ENCODE measurements at regions not wholly inside any gene's neighbourhood (a gene's known extent, or its start where the extent isn't known, plus 50 kb on each side); places are given as distances from the start of the nearest gene placed in this dataset.
"Not testable (repeated sequence)": the region's sequence is repeated elsewhere in the genome, so short reads cannot be mapped to it uniquely, and the experiment has no call there.

DNA sequence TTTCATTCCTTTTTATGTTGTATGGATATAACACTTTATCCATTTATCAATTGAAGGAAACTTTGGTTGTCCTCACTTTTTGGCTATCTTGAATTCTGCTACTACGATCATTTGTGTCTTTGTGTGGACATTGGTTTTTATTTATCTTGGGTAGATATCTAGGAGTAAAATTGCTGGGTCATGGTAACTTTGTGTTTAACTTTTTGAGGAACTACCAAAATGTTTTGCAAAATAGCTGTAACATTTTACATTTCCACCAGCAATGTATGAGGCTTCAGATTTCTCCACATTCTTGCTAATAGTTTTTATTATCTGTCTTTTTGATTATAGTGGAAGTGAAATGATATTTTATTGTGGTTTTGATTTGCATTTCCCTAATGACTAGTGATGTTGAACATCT is 55.6 kb downstream of the TLNRD1 start:
- DNase-seq (ENCODE audit: low read depth, low spot score): no peak
- ChIA-PET CTCF (interaction anchor here (1.1 kb wide), 1 partner anchor 17 kb away, joined by 3 read pairs; no protein-coding TSS in a partner anchor), POLR2A (no interaction called here)
- H3K4me3 ChIP-seq (ENCODE audit: low read depth, low read length): no peak overlapping the region
- TF ChIP-seq, protein P1, sequence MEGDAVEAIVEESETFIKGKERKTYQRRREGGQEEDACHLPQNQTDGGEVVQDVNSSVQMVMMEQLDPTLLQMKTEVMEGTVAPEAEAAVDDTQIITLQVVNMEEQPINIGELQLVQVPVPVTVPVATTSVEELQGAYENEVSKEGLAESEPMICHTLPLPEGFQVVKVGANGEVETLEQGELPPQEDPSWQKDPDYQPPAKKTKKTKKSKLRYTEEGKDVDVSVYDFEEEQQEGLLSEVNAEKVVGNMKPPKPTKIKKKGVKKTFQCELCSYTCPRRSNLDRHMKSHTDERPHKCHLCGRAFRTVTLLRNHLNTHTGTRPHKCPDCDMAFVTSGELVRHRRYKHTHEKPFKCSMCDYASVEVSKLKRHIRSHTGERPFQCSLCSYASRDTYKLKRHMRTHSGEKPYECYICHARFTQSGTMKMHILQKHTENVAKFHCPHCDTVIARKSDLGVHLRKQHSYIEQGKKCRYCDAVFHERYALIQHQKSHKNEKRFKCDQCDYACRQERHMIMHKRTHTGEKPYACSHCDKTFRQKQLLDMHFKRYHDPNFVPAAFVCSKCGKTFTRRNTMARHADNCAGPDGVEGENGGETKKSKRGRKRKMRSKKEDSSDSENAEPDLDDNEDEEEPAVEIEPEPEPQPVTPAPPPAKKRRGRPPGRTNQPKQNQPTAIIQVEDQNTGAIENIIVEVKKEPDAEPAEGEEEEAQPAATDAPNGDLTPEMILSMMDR (IDR thresholded peaks at IDR 0.05; ENCODE audit: insufficient read depth, low read length, missing control alignments): no peak

DNA sequence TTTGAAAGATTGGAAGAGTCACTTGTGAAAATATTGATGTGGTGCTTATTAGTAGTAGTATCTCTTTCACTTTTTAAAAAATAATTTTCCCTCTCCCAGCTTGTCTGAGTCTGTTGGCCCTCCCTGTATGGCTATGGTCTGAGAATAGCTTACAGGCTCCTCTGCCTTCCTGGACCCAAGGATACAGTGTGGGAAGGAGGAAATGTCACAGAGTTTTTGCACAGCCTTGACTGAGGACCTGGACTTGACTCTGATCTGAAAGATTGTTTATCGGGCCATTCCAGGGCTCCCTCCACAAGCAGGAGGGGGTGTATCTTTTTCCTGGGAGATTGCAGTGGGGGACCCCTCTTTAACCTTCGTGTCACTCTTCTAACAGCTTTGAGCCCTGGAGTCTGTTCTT is 59.7 kb downstream of the TLNRD1 start:
- TF ChIP-seq, protein P1 (IDR thresholded peaks at IDR 0.05; ENCODE audit: insufficient read depth, low read length, missing control alignments): no peak

DNA sequence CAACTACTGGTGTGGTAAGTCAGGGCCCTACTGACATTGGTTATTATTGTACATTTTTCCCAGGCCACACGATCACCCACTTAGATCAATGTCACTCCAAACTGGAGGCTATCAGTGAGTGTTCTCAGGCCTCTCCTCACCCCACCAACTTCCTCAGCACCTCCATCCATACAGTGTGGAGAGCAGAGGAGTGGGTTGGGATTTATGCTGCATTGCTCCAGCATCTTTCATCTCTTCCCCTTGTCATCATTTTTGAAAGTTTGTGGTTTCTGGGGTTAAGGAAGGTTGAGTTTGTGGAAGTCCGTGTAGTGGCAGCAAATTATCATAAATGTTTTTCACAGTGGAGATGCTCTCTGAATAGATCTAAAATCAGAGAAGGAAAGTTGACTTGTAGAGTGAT is 60.2 kb downstream of the TLNRD1 start:
- no peak for DNase-seq (ENCODE audit: low read depth, low spot score)
- CTCF ChIA-PET: no interaction called here

More for the DNA sequence above, 59.7 kb downstream of the TLNRD1 start:
- DNase-seq (ENCODE audit: low read depth, low spot score): no peak
- ChIA-PET CTCF (interaction anchor here (1.2 kb wide), 1 partner anchor 205 kb away, joined by 4 read pairs; no protein-coding TSS in a partner anchor), POLR2A (no interaction called here)
- H3K4me3 ChIP-seq (ENCODE audit: low read depth, low read length): no peak overlapping the region

DNA sequence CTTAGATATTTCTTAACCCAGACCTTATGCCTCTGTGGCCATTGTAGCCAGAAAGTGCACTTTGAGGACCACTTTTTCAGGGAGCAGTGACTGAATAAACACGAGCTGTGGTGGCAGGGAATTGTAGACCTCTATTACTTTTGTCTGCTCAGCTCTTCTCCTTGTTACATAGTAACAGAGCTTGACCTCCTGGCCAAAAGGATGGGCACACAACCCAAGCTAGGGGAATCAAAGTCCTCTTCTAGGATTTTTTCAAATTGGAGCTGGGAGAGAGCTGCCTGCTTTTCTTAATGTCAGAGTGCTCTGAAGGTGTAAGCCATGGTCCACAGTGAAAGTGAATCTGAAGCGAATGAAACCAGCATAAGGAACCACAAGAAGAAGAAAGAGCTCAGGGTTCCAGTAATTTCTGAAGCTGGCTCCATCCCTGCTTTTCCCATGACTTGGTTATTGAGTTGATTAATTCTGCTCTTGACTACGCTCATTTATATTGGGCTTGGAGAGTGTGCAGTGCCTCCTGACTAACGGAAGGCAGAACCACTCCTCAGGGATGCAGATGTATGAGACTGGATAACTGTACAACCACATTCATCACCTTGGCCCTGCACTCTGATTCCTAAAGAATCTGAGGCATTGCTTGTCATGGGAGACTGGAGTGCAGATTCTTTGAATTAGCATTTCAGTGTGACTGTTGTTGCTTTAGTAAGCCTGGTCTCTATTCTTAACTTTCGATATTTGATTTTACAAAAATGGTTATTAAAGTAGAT is 60.9 kb downstream of the TLNRD1 start:
- TF ChIP-seq, protein P1 (IDR thresholded peaks at IDR 0.05; ENCODE audit: insufficient read depth, low read length, missing control alignments): no peak
- DNase-seq (ENCODE audit: low read depth, low spot score): no peak
- no peak overlapping the region for H3K4me3 ChIP-seq (ENCODE audit: low read depth, low read length)
- CTCF ChIA-PET: no interaction called here
- POLR2A ChIA-PET: no interaction called here

More for the DNA sequence above, 60.2 kb downstream of the TLNRD1 start:
- no peak overlapping the region for H3K4me3 ChIP-seq (ENCODE audit: low read depth, low read length)
- POLR2A ChIA-PET: no interaction called here
- TF ChIP-seq, protein P1 (IDR thresholded peaks at IDR 0.05; ENCODE audit: insufficient read depth, low read length, missing control alignments): no peak

DNA sequence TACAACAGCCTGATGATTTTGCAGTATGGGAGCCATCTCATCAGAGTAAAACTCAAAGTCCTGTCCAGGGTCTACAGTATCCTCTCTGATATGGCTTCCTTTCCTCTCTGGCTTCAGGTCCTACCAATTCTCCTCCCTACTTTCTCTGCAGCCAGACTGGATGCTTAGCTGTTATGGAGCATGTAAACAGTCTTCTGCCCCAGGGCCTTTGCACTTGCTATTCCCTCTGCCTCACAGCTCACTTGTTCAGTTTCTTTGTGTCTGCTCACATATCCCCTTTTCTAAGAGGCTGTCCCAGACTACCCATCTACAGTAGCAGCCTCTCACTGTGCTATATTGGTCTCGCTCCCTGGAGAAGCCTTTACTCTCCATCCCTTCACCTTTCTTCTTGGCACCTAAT is 62.2 kb downstream of the TLNRD1 start:
- CTCF ChIA-PET: no interaction called here
- TF ChIP-seq, protein P1 (IDR thresholded peaks at IDR 0.05; ENCODE audit: insufficient read depth, low read length, missing control alignments): no peak
- H3K4me3 ChIP-seq (ENCODE audit: low read depth, low read length): no peak overlapping the region

DNA sequence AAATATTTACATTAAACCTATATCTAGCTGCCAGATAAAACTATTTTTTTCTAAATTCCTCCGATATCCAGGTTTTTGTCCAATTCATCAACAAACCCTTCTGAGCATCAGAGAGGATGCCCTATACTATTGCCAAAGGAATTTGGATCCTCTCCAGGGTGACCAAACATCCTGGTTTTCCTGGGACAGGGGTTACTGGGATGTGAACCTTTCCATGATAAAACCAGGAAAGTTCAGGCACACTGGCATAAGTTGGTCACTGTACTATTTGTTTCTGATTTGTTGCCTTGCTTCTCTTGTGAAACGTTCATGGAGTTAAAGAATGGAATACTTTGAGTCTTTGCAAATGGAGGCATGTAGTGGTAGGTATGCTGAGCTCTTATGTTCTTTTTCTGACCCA is 63.5 kb downstream of the TLNRD1 start:
- no peak for DNase-seq (ENCODE audit: low read depth, low spot score)
- ChIA-PET CTCF (interaction anchor here (0.6 kb wide), 1 partner anchor 202 kb away, joined by 4 read pairs; no protein-coding TSS in a partner anchor), POLR2A (no interaction called here)
- TF ChIP-seq, protein P1 (IDR thresholded peaks at IDR 0.05; ENCODE audit: insufficient read depth, low read length, missing control alignments): no peak
- no peak overlapping the region for H3K4me3 ChIP-seq (ENCODE audit: low read depth, low read length)

More for the DNA sequence above, 62.2 kb downstream of the TLNRD1 start:
- DNase-seq (ENCODE audit: low read depth, low spot score): no peak
- POLR2A ChIA-PET: no interaction called here

DNA sequence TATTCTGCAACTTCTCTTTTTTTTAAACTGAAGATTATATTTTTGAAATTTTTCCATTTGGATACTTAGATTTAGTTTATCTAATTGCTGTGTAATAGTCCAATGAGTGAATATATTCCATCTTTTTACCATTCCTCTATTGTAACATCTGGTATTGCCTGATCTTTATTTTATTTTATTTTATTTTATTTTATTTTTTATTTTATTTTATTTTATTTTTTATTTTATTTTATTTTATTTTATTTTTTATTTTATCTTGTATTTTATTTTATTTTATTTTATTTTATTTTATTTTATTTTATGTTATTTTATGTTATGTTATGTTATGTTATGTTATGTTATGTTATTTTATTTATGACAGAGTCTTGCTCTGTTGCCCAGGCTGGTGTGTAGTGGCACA is 66.5 kb upstream of the CFAP161 start:
- DNase-seq (ENCODE audit: low read depth, low spot score); H3K4me3 ChIP-seq (ENCODE audit: low read depth, low read length); POLR2A ChIA-PET; CTCF ChIA-PET: not testable (repeated sequence)
